ENCODE measurements at regions not wholly inside any gene's neighbourhood (a gene's known extent, or its start where the extent isn't known, plus 50 kb on each side); places are given as distances from the start of the nearest gene placed in this dataset.

DNA sequence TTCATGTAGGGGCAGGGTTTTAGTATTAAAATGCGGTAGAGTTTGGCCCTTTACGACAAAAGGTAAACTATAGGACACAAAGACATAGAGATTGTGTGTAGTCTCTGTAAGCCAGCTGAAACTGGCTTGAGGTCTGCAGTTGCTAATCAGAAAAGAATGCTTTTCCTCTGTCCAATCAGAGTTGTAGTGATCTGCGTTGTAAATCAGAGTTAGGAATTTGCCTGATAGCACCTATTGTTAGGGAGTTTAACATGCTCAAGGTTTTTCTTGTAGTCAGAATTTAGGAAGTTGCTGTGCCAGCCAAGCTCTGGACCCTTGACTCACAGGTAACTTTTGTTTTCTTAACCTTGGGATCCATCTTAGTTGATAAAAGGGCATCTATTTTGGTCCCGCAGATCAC, 61.2 kb upstream of the VTCN1 start:
- H3K4me3 ChIP-seq (ENCODE audit: low read depth, low read length): no peak overlapping the region
- TF ChIP-seq, protein P1, sequence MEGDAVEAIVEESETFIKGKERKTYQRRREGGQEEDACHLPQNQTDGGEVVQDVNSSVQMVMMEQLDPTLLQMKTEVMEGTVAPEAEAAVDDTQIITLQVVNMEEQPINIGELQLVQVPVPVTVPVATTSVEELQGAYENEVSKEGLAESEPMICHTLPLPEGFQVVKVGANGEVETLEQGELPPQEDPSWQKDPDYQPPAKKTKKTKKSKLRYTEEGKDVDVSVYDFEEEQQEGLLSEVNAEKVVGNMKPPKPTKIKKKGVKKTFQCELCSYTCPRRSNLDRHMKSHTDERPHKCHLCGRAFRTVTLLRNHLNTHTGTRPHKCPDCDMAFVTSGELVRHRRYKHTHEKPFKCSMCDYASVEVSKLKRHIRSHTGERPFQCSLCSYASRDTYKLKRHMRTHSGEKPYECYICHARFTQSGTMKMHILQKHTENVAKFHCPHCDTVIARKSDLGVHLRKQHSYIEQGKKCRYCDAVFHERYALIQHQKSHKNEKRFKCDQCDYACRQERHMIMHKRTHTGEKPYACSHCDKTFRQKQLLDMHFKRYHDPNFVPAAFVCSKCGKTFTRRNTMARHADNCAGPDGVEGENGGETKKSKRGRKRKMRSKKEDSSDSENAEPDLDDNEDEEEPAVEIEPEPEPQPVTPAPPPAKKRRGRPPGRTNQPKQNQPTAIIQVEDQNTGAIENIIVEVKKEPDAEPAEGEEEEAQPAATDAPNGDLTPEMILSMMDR (IDR thresholded peaks at IDR 0.05; ENCODE audit: insufficient read depth, low read depth, low read length): no peak
- no peak for DNase-seq (ENCODE audit: low read depth)

DNA sequence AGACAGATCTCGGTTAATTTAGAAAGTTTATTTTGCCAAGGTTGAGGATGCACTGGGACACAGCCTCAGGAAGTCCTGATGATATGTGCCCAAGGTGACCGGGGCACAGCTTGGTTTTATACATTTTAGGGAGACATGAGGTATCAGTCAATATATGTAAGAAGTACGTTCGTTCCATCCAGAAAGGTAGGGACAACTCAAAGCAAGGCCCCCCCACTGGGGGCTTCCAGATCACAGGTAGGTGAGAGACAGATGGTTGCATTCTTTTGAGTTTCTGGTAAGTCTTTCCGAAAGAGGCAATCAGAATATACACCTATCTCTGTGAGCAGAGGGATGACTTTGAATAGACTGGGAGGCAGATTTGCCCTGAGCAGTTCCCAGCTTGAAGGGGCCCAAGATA, 60.4 kb upstream of the VTCN1 start:
- no peak for DNase-seq (ENCODE audit: low read depth)
- no peak overlapping the region for H3K4me3 ChIP-seq (ENCODE audit: low read depth, low read length)
- TF ChIP-seq, protein P1 (IDR thresholded peaks at IDR 0.05; ENCODE audit: insufficient read depth, low read depth, low read length): no peak

DNA sequence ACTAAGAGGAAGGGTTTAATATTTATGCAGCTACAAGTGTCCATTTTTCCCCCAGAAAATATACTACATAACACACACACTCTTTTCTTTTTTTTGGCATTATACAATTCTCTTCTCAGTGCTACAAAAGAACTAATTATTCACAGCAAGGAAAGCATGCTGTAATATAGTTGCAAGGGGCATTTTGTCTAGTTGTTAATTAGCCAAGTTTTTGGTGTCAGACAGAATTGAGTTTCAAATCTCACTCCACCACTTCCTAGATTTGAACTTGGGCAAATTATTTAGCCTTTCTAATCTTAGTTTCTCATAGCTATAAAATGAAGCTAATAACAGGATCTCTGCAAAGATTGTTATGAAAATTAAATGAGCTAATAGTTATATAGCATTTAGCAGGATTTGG, 60.0 kb upstream of the VTCN1 start:
- no peak overlapping the region for H3K4me3 ChIP-seq (ENCODE audit: low read depth, low read length)
- DNase-seq (ENCODE audit: low read depth): no peak
- TF ChIP-seq, protein P1 (IDR thresholded peaks at IDR 0.05; ENCODE audit: insufficient read depth, low read depth, low read length): no peak

DNA sequence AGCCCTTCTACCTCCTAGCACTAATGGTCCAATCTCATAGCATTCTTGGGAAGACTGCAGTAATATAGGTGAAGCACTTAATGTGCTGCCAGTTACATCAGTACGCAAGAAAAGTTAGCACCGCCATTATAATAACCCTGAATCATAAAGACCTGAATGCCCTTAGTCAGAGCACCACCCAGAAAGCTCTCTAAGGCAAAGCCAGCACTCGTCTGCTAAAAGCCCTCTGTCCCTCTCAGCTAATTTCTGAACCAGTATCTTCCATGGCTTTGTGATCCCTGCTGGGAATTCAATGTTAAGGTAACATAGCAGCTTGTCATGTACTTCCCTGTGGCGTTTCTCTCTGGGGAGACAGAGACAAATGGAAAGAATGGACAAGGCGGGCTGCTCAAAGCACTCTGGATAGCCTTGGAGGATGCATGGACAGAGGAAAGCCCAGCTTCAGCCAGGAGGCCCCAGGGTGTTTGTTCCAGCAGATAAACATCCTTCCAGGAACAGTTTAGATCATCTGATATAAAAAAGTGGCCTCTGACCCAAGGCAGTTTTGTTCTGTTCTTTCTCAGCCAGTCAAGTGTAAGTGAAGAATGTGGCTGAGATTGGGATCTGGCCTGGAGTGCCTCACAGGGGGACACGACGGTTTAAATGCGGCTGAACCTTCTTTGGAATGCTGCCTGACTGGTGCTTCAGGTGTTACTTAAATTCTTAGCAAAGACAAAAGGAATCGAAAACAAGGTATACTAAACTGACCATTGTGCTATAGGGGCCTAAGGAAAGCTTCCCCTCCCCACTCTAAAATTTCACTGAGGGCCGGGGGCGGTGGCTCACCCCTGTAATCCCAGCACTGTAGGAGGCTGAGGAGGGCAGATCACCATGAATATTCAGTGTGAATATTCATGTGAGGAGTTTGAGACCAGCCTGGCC, 58.1 kb upstream of the VTCN1 start:
- TF ChIP-seq, protein P1 (IDR thresholded peaks at IDR 0.05; ENCODE audit: insufficient read depth, low read depth, low read length): no peak
- no peak overlapping the region for H3K4me3 ChIP-seq (ENCODE audit: low read depth, low read length)
- peak; percentile 75 for DNase-seq (ENCODE audit: low read depth)

DNA sequence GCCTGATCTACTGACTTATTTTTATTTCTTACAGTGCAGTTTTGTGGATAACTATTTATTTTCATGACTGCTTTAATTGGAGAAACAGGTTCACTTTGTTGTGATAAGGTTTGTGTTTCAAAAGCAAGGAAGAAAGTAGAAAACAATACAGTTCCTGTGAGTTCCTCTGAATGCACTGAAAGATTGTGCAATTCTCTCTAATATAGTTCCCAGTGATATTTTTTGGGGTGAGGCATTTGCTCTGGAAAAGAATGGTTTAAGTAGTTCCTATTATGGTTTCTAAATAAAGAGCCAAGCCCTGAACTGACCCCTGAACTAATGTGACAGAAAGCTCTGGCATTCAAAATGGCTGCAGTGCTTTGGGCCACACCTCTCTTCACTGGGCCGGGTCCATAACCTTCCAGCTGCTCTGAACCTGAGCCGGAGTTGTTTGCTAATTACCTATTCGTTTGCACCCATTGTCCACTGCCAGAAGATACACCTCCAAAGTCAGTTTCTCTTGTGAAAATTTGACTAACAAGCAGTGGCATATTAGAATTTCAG, 56.6 kb upstream of the VTCN1 start:
- no peak overlapping the region for H3K4me3 ChIP-seq (ENCODE audit: low read depth, low read length)
- TF ChIP-seq, protein P1 (IDR thresholded peaks at IDR 0.05; ENCODE audit: insufficient read depth, low read depth, low read length): no peak
- DNase-seq (ENCODE audit: low read depth): peak; percentile 14

DNA sequence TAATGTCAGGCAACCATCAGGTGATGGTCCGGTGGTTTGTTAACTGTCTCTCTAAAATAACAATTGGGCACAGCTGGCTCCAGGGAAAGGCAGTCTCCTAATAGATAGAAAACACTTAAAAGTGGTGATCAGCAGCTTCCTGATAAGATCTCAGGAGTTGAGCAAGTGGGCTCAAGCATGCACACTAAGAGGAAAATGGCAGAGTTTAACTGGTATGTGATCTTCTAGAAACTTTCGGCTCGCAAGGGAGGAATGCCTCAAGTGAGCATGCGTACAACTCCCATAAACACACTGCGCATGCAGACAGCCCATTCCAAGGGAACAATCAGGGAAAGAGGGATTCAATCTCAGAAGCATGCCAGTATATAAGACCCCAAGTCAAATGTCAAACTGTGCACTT, 52.2 kb upstream of the VTCN1 start:
- TF ChIP-seq, protein P1 (IDR thresholded peaks at IDR 0.05; ENCODE audit: insufficient read depth, low read depth, low read length): no peak
- no peak overlapping the region for H3K4me3 ChIP-seq (ENCODE audit: low read depth, low read length)
- no peak for DNase-seq (ENCODE audit: low read depth)

Data from fibroblast of villous mesenchyme (primary cell).